D341Med (cell line): ENCODE measurements at regions not wholly inside any gene's neighbourhood (a gene's known extent, or its start where the extent isn't known, plus 50 kb on each side); places are given as distances from the start of the nearest gene placed in this dataset.
"Not testable (repeated sequence)": the region's sequence is repeated elsewhere in the genome, so short reads cannot be mapped to it uniquely, and the experiment has no call there.

ENCODE experiments used
- DNase-seq: peaks from one replicate; pipeline ENCODE4 v3.0.0; 2012; ENCODE audit warnings: low spot score

GRCh38 chr1:89436856-89437255, 73.0 kb downstream of the GBP6 start:
- DNase-seq, result no peak

- not testable (repeated sequence) for DNase-seq
Observed at GRCh38 chr1:89438301-89438700, 74.4 kb downstream of the GBP6 start.

- DNase-seq, result no peak
Observed at GRCh38 chr1:89440911-89441310, 77.1 kb downstream of the GBP6 start.

GRCh38 chr1:89444791-89445190, 79.8 kb upstream of the LRRC8B start:
- no peak for DNase-seq

- no peak for DNase-seq
Observed at GRCh38 chr1:89451011-89451410, 73.6 kb upstream of the LRRC8B start.

GRCh38 chr1:89453123-89453972, 71.3 kb upstream of the LRRC8B start:
- no peak for DNase-seq

- peak; percentile 54 for DNase-seq
Observed at GRCh38 chr1:89454845-89455521, 69.6 kb upstream of the LRRC8B start.

GRCh38 chr1:89457046-89457445, 67.6 kb upstream of the LRRC8B start:
- no peak for DNase-seq

GRCh38 chr1:89459081-89459480, 65.5 kb upstream of the LRRC8B start:
- DNase-seq, result no peak

GRCh38 chr1:89460325-89460724, 64.3 kb upstream of the LRRC8B start:
- no peak for DNase-seq

- DNase-seq, result no peak
Observed at GRCh38 chr1:89462250-89462649, 62.4 kb upstream of the LRRC8B start.

- DNase-seq, result no peak
Observed at GRCh38 chr1:89464008-89464407, 60.6 kb upstream of the LRRC8B start.

GRCh38 chr1:89465201-89465600, 59.4 kb upstream of the LRRC8B start:
- no peak for DNase-seq

- DNase-seq, result no peak
Observed at GRCh38 chr1:89466307-89466930, 58.2 kb upstream of the LRRC8B start.

GRCh38 chr1:89472253-89472652, 52.4 kb upstream of the LRRC8B start:
- DNase-seq, result no peak

- DNase-seq, result no peak
Observed at GRCh38 chr1:89472886-89473417, 51.7 kb upstream of the LRRC8B start.
